Stimulated activated CD8-positive, alpha-beta memory T cell treated with anti-CD3 and anti-CD28 coated beads, Interleukin-15, amount 100 ng/mL, for 24 hours (primary cell): ENCODE measurements at regions not wholly inside any gene's neighbourhood (a gene's known extent, or its start where the extent isn't known, plus 50 kb on each side); places are given as distances from the start of the nearest gene placed in this dataset.

Source experiments
- DNase-seq: peaks from one replicate; pipeline ENCODE4 v3.0.0-alpha.2; 2020; ENCODE audit warnings: low read depth

GRCh38 chr20:52490711-52491430 is 299.3 kb upstream of the ZFP64 start:
- DNase-seq, result no peak

- no peak for DNase-seq
These were observed 292.9 kb upstream of the ZFP64 start for GRCh38 chr20:52484438-52484837.

GRCh38 chr20:52483382-52483781 is 291.8 kb upstream of the ZFP64 start:
- no peak for DNase-seq

GRCh38 chr20:52482044-52482443 is 290.5 kb upstream of the ZFP64 start:
- DNase-seq, result no peak

- DNase-seq, result no peak
These were observed 289.9 kb upstream of the ZFP64 start for GRCh38 chr20:52481443-52481842.

- DNase-seq, result no peak
These were observed 284.6 kb upstream of the ZFP64 start for GRCh38 chr20:52476074-52476750.

- DNase-seq, result no peak
These were observed 281.6 kb upstream of the ZFP64 start for GRCh38 chr20:52473186-52473585.

- DNase-seq, result no peak
These were observed 279.0 kb upstream of the ZFP64 start for GRCh38 chr20:52470561-52470960.

- DNase-seq, result no peak
These were observed 277.5 kb upstream of the ZFP64 start for GRCh38 chr20:52469128-52469527.

- no peak for DNase-seq
These were observed 274.4 kb upstream of the ZFP64 start for GRCh38 chr20:52465991-52466390.

- DNase-seq, result no peak
These were observed 270.0 kb upstream of the ZFP64 start for GRCh38 chr20:52461582-52461981.

GRCh38 chr20:52459150-52459549 is 267.6 kb upstream of the ZFP64 start:
- no peak for DNase-seq

- DNase-seq, result no peak
These were observed 266.2 kb upstream of the ZFP64 start for GRCh38 chr20:52457826-52458225.

GRCh38 chr20:52454660-52455059 is 263.1 kb upstream of the ZFP64 start:
- DNase-seq, result no peak

- no peak for DNase-seq
These were observed 257.1 kb upstream of the ZFP64 start for GRCh38 chr20:52448513-52449232.

GRCh38 chr20:52447225-52447551 is 255.6 kb upstream of the ZFP64 start:
- DNase-seq, result no peak

GRCh38 chr20:52446421-52447224 is 255.0 kb upstream of the ZFP64 start:
- DNase-seq, result no peak

GRCh38 chr20:52444455-52444854 is 252.9 kb upstream of the ZFP64 start:
- no peak for DNase-seq

- DNase-seq, result no peak
These were observed 252.3 kb upstream of the ZFP64 start for GRCh38 chr20:52443874-52444273.

GRCh38 chr20:52441710-52442109 is 250.1 kb upstream of the ZFP64 start:
- DNase-seq, result no peak

- DNase-seq, result no peak
These were observed 247.8 kb upstream of the ZFP64 start for GRCh38 chr20:52439375-52439774.

- DNase-seq, result no peak
These were observed 246.9 kb upstream of the ZFP64 start for GRCh38 chr20:52438326-52438963.
